Calu3 (cell line): ENCODE measurements at regions not wholly inside any gene's neighbourhood (a gene's known extent, or its start where the extent isn't known, plus 50 kb on each side); places are given as distances from the start of the nearest gene placed in this dataset.

Experiments
- BruUV-seq: library from RNA; stranded (reverse); fragments of 400-500 nt; replicated peaks from 2 replicates; lab custom pipeline; 2021; lab: Mats Ljungman, UMichigan
- CTCF ChIA-PET: fragments of 300-600 bp; sonication (Branson Sonifier 250); formaldehyde crosslinking; loops from one replicate; lab custom pipeline; 2022; ENCODE audit warnings: antibody characterized with exemption; lab: Charles Lee
- DNase-seq: peaks from one replicate; pipeline ENCODE4 v3.0.0; 2022
- H3K27ac Mint-ChIP-seq: one replicate; pipeline ENCODE4 v1.8.0; 2022; ENCODE audit warnings: mixed read lengths; ENCODE audit not compliant: unreplicated experiment
- H3K27me3 Mint-ChIP-seq: one replicate; pipeline ENCODE4 v1.8.0; 2022; ENCODE audit warnings: mixed read lengths; ENCODE audit not compliant: unreplicated experiment
- H3K36me3 Mint-ChIP-seq: one replicate; pipeline ENCODE4 v1.8.0; 2022; ENCODE audit warnings: mild to moderate bottlenecking, moderate library complexity, mixed read lengths; ENCODE audit not compliant: insufficient read depth, unreplicated experiment
- H3K4me1 Mint-ChIP-seq: one replicate; pipeline ENCODE4 v1.8.0; 2022; ENCODE audit warnings: mild to moderate bottlenecking, low read depth, mixed read lengths; ENCODE audit not compliant: unreplicated experiment
- H3K4me3 Mint-ChIP-seq: one replicate; pipeline ENCODE4 v1.8.0; 2022; ENCODE audit warnings: mild to moderate bottlenecking, low read depth, moderate library complexity, mixed read lengths; ENCODE audit not compliant: unreplicated experiment
- H3K9me3 Mint-ChIP-seq: one replicate; pipeline ENCODE4 v1.8.0; 2022; ENCODE audit warnings: low read depth, mixed read lengths; ENCODE audit not compliant: unreplicated experiment
- intact Hi-C: fragments of 100-400 bp; cut with micrococcal nuclease; formaldehyde crosslinking; loops from one replicate; pipeline ENCODE4 v1.10.0; 2022; ENCODE audit not compliant: unreplicated experiment
- TF ChIP-seq, protein P1 (sequence below): fragments of 200-600 bp; IDR thresholded peaks from one replicate; pipeline ENCODE4 v1.8.0; 2022; ENCODE audit warnings: antibody characterized with exemption; ENCODE audit not compliant: unreplicated experiment

DNA sequence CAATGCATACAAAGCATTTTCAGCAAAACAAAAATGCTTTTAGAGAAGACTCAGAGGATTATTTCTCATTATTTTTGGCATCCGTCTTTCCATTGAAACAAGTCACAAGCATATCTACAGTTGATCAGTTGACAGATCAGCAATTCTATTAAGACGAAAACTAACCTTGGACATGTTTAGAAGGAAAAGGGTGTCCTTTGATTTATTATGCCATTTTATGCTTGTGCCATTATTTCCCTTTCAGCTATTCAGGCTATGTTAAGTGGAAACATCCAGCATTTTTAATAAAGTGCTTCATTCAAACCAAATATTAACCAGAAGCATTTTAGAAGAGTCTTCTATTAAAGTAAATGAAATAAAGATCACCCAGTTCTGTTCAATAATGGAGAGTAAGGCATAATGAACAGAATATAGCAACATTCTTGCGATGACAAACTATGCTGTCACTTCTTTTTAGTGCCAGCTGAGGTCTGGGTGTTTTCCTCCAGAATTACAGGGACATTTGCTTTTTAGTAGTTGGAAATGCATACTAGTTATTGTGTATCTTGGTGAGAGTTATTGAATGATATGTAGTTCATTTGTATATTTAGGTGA, 481.4 kb downstream of the PLA2G4A start:
- H3K36me3 Mint-ChIP-seq, result no peaks in the 10 kb centered on the region
- peaks cover 8% of the 10 kb centered on the region for H3K4me1 Mint-ChIP-seq
- H3K27ac Mint-ChIP-seq, result no peak overlapping the region
- intact Hi-C loops, result no loop called here
- DNase-seq, result no peak
- H3K27me3 Mint-ChIP-seq, result no peaks in the 10 kb centered on the region
- CTCF ChIA-PET, result no interaction called here
- TF ChIP-seq, protein P1, sequence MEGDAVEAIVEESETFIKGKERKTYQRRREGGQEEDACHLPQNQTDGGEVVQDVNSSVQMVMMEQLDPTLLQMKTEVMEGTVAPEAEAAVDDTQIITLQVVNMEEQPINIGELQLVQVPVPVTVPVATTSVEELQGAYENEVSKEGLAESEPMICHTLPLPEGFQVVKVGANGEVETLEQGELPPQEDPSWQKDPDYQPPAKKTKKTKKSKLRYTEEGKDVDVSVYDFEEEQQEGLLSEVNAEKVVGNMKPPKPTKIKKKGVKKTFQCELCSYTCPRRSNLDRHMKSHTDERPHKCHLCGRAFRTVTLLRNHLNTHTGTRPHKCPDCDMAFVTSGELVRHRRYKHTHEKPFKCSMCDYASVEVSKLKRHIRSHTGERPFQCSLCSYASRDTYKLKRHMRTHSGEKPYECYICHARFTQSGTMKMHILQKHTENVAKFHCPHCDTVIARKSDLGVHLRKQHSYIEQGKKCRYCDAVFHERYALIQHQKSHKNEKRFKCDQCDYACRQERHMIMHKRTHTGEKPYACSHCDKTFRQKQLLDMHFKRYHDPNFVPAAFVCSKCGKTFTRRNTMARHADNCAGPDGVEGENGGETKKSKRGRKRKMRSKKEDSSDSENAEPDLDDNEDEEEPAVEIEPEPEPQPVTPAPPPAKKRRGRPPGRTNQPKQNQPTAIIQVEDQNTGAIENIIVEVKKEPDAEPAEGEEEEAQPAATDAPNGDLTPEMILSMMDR, result no peak
- BruUV-seq, result no TSS peak
- H3K4me3 Mint-ChIP-seq, result no peak overlapping the region
- no peaks in the 10 kb centered on the region for H3K9me3 Mint-ChIP-seq

DNA sequence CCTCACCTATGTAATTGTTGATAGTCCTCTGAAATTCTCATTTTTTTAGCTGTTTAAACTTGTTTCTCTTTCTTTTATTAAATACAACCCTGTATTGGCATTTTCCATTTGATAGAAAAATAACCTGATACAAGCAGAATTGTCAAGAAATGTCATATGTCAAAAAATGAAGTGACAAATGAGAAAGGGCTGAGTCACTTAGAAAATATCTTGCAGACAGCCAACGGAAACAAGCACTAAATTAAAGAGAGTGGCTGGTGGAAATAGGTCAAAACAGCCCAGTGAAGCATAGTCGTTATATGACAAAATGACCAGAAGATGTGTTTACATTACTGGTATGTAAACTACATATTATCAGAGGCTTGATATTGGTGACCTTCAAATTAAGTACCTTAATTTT, 484.4 kb downstream of the PLA2G4A start:
- H3K4me1 Mint-ChIP-seq, result peaks cover 7% of the 10 kb centered on the region
- intact Hi-C loops, result no loop called here
- H3K9me3 Mint-ChIP-seq, result peaks cover 4% of the 10 kb centered on the region
- no peak for DNase-seq
- CTCF ChIA-PET, result no interaction called here
- no peaks in the 10 kb centered on the region for H3K27me3 Mint-ChIP-seq
- H3K27ac Mint-ChIP-seq, result no peak overlapping the region
- no TSS peak for BruUV-seq
- no peaks in the 10 kb centered on the region for H3K36me3 Mint-ChIP-seq
- no peak overlapping the region for H3K4me3 Mint-ChIP-seq
- TF ChIP-seq, protein P1, result no peak

DNA sequence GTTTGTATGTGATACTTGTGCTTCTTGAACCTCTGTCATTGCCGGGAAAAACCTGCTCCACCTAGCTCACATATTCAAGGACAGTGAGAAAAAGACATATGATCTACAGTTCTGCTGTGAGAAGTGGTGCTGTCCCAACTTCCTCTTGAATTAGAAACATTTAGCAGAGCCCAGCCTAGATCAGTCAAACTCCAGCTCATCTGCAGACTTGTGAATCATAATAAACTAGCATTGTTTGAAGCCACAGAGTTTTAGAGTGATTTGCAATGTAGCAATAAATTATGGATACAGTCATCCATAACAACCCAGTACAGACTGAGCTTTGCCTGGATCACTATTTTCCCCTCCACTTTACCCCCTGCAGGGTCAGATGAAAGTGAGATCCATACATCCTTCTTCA, 497.8 kb downstream of the PLA2G4A start:
- CTCF ChIA-PET, result no interaction called here
- TF ChIP-seq, protein P1, result no peak
- no peak for DNase-seq
- H3K9me3 Mint-ChIP-seq, result no peaks in the 10 kb centered on the region
- intact Hi-C loops, result loop anchor here (2.0 kb wide), 1 partner anchor 44 kb away; no protein-coding TSS in a partner anchor
- no peaks in the 10 kb centered on the region for H3K4me1 Mint-ChIP-seq
- no peaks in the 10 kb centered on the region for H3K27me3 Mint-ChIP-seq
- no peak overlapping the region for H3K27ac Mint-ChIP-seq
- no peak overlapping the region for H3K4me3 Mint-ChIP-seq
- BruUV-seq, result no TSS peak
- H3K36me3 Mint-ChIP-seq, result no peaks in the 10 kb centered on the region

DNA sequence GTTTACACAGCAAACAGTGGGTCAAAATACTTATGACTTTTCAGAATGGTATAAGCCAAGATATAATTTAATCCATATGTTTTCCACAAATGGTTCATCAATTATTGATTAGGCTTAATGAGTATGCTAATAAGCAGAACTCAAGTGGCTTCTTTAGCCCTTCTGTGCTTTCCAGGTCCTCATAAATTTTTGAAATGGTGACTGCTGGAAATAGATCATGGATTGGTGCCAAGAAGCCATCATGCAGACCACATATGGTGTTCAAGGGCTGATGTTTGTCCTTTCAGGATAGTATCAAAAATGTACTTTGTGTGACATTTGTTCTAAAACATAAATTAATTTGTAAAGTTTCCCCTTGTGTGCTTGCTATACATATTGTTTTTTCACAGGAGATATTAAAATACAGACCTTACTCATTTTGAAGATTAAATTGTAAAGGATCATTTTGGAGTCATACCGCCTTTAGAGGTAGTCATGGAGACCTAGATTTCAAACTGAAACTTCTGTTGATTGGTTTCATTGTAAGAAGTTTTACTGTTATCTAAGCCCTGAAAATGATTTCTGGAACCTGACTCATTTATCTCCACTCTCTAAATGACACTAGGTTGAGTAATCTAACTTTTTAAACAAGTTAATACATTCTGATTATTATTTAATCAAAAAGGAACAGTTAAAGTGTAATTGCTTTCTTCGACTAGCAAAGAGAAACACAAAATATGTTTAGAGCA, 507.9 kb downstream of the PLA2G4A start:
- Mint-ChIP-seq H3K9me3 (peaks cover 5% of the 10 kb centered on the region), H3K4me1 (no peaks in the 10 kb centered on the region), H3K36me3 (no peaks in the 10 kb centered on the region), H3K4me3 (no peak overlapping the region), H3K27ac (no peak overlapping the region), H3K27me3 (no peaks in the 10 kb centered on the region)
- no TSS peak for BruUV-seq
- no peak for DNase-seq
- CTCF ChIA-PET, result interaction anchor here (1.2 kb wide), 1 partner anchor 24 kb away, joined by 3 read pairs; no protein-coding TSS in a partner anchor
- intact Hi-C loops, result no loop called here
- TF ChIP-seq, protein P1, result no peak
